HepG2 (cell line): ENCODE measurements at regions not wholly inside any gene's neighbourhood (a gene's known extent, or its start where the extent isn't known, plus 50 kb on each side); places are given as distances from the start of the nearest gene placed in this dataset.

Experiments
- HMGXB4 ChIP-seq, 2 experiments: sonication (generic) in 1 of 2; formaldehyde crosslinking in 1 of 2; IDR thresholded peaks; 2 replicates each; pipeline versions ENCODE4 v1.4.0 to v1.6.1; 2018 to 2020; ENCODE audit warnings: missing genetic modification reagents in 2 of 2, borderline replicate concordance in 1 of 2, low read depth in 1 of 2, mild to moderate bottlenecking in 1 of 2, missing biosample characterization in 1 of 2
- JUN ChIP-seq: sonication (generic); formaldehyde crosslinking; IDR thresholded peaks from 2 replicates; pipeline ENCODE4 v1.4.0; 2020; ENCODE audit warnings: mild to moderate bottlenecking, missing genetic modification reagents
- NFYC ChIP-seq: IDR thresholded peaks from 2 replicates; pipeline ENCODE4 v1.6.1; 2016; ENCODE audit warnings: missing genetic modification reagents, missing compliant biosample characterization
- PATZ1 ChIP-seq: sonication (generic); formaldehyde crosslinking; IDR thresholded peaks from 2 replicates; pipeline ENCODE4 v1.4.0; 2020; ENCODE audit warnings: missing genetic modification reagents
- POLR2AphosphoS2 ChIP-seq: IDR thresholded peaks from 2 replicates; pipeline ENCODE4 v1.6.1; 2011; ENCODE audit warnings: low read depth, low read length, improper control_type of control experiment
- TBP ChIP-seq: sonication (generic); formaldehyde crosslinking; IDR thresholded peaks from 2 replicates; pipeline ENCODE4 v1.5.0; 2020; ENCODE audit warnings: missing genetic modification reagents
- TCF7L2 ChIP-seq: IDR thresholded peaks from 2 replicates; pipeline ENCODE4 v1.6.1; 2011; ENCODE audit warnings: mild to moderate bottlenecking, low read depth, low read length, moderate library complexity
- YY1 ChIP-seq: IDR thresholded peaks from 2 replicates; pipeline ENCODE4 v1.6.1; 2011; ENCODE audit warnings: low read length, low read depth, moderate library complexity, mild to moderate bottlenecking; ENCODE audit not compliant: insufficient read depth, insufficient replicate concordance
- ZFX ChIP-seq: sonication (generic); formaldehyde crosslinking; IDR thresholded peaks from 2 replicates; pipeline ENCODE4 v1.4.0; 2020; ENCODE audit warnings: mild to moderate bottlenecking, low read depth, missing genetic modification reagents, moderate library complexity
- ZNF816 ChIP-seq: sonication (generic); formaldehyde crosslinking; IDR thresholded peaks from 2 replicates; pipeline ENCODE4 v1.8.0; 2022; ENCODE audit warnings: missing genetic modification reagents, mild to moderate bottlenecking, borderline replicate concordance
- TF ChIP-seq, protein P1 (sequence below): sonication (generic); formaldehyde crosslinking; IDR thresholded peaks from 2 replicates; pipeline ENCODE4 v1.5.0; 2020; ENCODE audit warnings: mild to moderate bottlenecking, missing genetic modification reagents, moderate library complexity

DNA sequence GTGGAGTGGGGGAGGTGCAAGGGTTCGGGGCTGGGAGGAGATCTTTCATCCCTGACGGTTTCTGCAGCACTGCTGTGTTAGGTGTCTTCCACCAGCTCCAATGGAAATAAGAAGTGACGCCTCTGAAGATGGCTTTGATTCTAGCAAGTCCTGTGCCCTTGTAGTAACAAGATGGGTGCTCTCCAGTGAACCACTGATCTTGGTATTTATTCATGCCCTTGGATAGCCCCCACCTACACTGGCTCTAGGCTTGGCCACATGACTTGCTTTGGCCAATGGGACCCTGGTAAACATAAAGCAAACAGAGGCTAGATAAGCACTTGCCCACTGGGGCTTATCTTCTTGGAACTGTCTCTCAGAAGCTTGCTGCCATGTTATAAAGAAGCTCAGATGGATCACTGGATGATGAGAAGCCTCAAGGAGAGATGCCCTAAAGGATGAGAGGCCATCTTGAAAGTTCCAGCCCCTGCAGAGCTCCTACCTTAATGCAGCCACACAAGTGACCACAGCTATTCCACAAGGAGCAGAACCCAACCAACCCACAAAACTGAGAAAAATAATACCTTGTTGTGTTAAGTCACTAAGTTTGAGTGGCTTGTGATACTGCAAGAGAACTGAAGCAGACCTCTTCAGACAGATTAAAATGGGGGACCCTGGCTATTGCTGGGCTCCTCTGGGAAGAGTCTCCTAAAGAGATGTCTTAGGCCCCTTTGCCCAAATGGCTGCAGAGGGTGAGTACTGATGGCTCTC lies 137.9 kb downstream of the PDCD6IP start:
- TF ChIP-seq, protein P1, sequence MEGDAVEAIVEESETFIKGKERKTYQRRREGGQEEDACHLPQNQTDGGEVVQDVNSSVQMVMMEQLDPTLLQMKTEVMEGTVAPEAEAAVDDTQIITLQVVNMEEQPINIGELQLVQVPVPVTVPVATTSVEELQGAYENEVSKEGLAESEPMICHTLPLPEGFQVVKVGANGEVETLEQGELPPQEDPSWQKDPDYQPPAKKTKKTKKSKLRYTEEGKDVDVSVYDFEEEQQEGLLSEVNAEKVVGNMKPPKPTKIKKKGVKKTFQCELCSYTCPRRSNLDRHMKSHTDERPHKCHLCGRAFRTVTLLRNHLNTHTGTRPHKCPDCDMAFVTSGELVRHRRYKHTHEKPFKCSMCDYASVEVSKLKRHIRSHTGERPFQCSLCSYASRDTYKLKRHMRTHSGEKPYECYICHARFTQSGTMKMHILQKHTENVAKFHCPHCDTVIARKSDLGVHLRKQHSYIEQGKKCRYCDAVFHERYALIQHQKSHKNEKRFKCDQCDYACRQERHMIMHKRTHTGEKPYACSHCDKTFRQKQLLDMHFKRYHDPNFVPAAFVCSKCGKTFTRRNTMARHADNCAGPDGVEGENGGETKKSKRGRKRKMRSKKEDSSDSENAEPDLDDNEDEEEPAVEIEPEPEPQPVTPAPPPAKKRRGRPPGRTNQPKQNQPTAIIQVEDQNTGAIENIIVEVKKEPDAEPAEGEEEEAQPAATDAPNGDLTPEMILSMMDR = no peak
- no peak for TF ChIP-seq TCF7L2
- no peak for TF ChIP-seq NFYC (CRISPR knock-in tag)
- TF ChIP-seq POLR2AphosphoS2 = no peak
- TF ChIP-seq JUN (CRISPR knock-in tag) = no peak
- no peak for TF ChIP-seq YY1
- no peak for TF ChIP-seq ZNF816 (CRISPR knock-in tag)
- no peak for TF ChIP-seq PATZ1 (CRISPR knock-in tag)
- no peak for TF ChIP-seq TBP
- no peak for TF ChIP-seq HMGXB4 (CRISPR knock-in tag; IDR thresholded peaks at IDR 0.05; ENCODE audit: borderline replicate concordance in 1 of 2, low read depth in 1 of 2)
- no peak for TF ChIP-seq ZFX (CRISPR knock-in tag)
